Stimulated activated naive CD8-positive, alpha-beta T cell treated with anti-CD3 and anti-CD28 coated beads, Interleukin-15, Interleukin-2, amounts not matched to agents 100 ng/mL and 50 ng/mL, for 24 hours (primary cell): ENCODE measurements at regions not wholly inside any gene's neighbourhood (a gene's known extent, or its start where the extent isn't known, plus 50 kb on each side); places are given as distances from the start of the nearest gene placed in this dataset.

Source experiments
- H3K27ac Mint-ChIP-seq: one replicate; pipeline ENCODE4 v1.8.0; 2021; ENCODE audit warnings: mild to moderate bottlenecking, mixed read lengths
- H3K27me3 Mint-ChIP-seq: one replicate; pipeline ENCODE4 v1.8.0; 2021; ENCODE audit warnings: mixed read lengths
- H3K36me3 Mint-ChIP-seq: one replicate; pipeline ENCODE4 v1.8.0; 2021; ENCODE audit warnings: low read depth, mixed read lengths
- H3K4me1 Mint-ChIP-seq: one replicate; pipeline ENCODE4 v1.8.0; 2021; ENCODE audit warnings: low read depth, mixed read lengths
- H3K4me3 Mint-ChIP-seq: one replicate; pipeline ENCODE4 v1.8.0; 2021; ENCODE audit warnings: mild to moderate bottlenecking, mixed read lengths
- H3K9me3 Mint-ChIP-seq: one replicate; pipeline ENCODE4 v1.8.0; 2021; ENCODE audit warnings: mixed read lengths

- H3K36me3 Mint-ChIP-seq = no peaks in the 10 kb centered on the region
- no peaks in the 10 kb centered on the region for H3K9me3 Mint-ChIP-seq
- peaks cover 20% of the 10 kb centered on the region for H3K27me3 Mint-ChIP-seq
- H3K27ac Mint-ChIP-seq = no peak overlapping the region
- no peak overlapping the region for H3K4me3 Mint-ChIP-seq
- H3K4me1 Mint-ChIP-seq = peaks cover 6% of the 10 kb centered on the region
Observed at GRCh38 chr1:94723463-94723862, 96.7 kb upstream of the SLC44A3 start.

GRCh38 chr1:94722181-94722580 lies 98.0 kb upstream of the SLC44A3 start:
- Mint-ChIP-seq H3K36me3 (no peaks in the 10 kb centered on the region), H3K4me3 (no peak overlapping the region), H3K27ac (no peak overlapping the region), H3K27me3 (peaks cover 20% of the 10 kb centered on the region), H3K9me3 (no peaks in the 10 kb centered on the region), H3K4me1 (peaks cover 6% of the 10 kb centered on the region)

DNA sequence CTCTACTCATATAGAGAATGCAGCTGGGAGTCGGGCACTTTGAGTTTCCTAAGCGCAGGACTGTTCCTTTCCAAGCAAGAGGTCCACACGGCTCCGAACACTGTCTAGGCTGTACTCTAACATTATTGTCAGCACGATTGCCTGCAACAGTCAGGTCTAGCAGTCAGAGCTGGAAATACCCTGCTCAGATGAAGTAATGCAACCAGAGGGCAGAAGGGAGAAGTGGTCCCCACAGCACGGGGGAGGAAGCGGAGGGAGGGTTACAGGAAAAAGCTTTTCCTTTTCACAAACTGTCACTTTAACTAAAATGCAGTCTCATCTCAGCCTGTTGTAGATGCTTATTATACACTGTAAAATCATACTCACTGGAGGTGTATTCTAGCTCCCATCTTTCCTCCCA lies 98.9 kb upstream of the SLC44A3 start:
- H3K4me3 Mint-ChIP-seq = no peak overlapping the region
- peaks cover 20% of the 10 kb centered on the region for H3K27me3 Mint-ChIP-seq
- no peaks in the 10 kb centered on the region for H3K36me3 Mint-ChIP-seq
- no peaks in the 10 kb centered on the region for H3K9me3 Mint-ChIP-seq
- H3K4me1 Mint-ChIP-seq = peaks cover 6% of the 10 kb centered on the region
- no peak overlapping the region for H3K27ac Mint-ChIP-seq

- no peak overlapping the region for H3K27ac Mint-ChIP-seq
- no peaks in the 10 kb centered on the region for H3K36me3 Mint-ChIP-seq
Observed at GRCh38 chr1:94719926-94720793, 100.0 kb upstream of the SLC44A3 start.

GRCh38 chr1:94716965-94717364 lies 103.2 kb upstream of the SLC44A3 start:
- Mint-ChIP-seq H3K4me1 (peaks cover 12% of the 10 kb centered on the region), H3K27me3 (peaks cover 20% of the 10 kb centered on the region), H3K36me3 (no peaks in the 10 kb centered on the region), H3K4me3 (no peak overlapping the region), H3K9me3 (no peaks in the 10 kb centered on the region), H3K27ac (no peak overlapping the region)

More at GRCh38 chr1:94719926-94720793, 100.0 kb upstream of the SLC44A3 start:
- Mint-ChIP-seq H3K4me3 (no peak overlapping the region), H3K4me1 (peaks cover 6% of the 10 kb centered on the region), H3K9me3 (no peaks in the 10 kb centered on the region), H3K27me3 (peaks cover 25% of the 10 kb centered on the region)

DNA sequence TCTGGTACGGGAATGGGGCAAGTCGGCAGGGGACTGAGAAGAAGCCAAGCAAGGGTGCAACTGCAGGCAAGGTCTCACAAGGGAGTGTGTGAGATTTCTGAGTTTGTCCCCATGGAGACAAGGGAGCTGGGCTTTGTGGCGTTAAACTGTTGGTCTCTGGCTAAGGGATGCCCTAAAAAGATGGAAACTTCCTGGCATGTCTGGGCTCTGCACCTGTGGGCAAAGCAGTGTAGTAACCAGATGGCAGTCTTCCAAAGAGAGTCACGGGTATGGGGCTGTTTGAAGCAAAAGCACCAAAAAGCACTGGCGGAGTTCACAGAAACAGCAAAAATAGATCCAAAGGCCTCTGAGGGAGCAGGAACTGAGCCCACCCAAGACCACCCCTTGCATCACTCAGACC lies 104.8 kb upstream of the SLC44A3 start:
- peaks cover 11% of the 10 kb centered on the region for H3K27me3 Mint-ChIP-seq

DNA sequence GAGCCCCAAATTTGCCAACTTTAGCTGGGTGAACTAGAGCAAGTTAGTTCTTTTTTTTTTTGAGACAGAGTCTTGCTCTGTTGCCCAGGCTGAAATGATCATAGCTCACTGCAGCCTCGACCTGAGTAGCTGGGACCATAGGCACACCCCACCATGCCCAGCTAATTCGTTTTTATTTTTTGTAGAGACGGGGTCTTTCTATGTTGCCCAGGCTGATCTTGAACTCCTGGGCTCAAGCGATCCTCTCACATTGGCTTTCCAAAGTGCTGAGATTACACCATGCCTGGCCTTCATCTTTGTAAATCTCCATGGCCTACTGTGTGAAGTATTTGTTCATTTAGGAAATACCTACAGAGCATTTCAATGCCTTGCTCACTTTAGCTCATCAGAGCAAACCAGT lies 105.6 kb upstream of the SLC44A3 start:
- Mint-ChIP-seq H3K4me1 (peaks cover 6% of the 10 kb centered on the region), H3K27ac (no peak overlapping the region), H3K36me3 (no peaks in the 10 kb centered on the region), H3K27me3 (peaks cover 11% of the 10 kb centered on the region), H3K9me3 (no peaks in the 10 kb centered on the region), H3K4me3 (no peak overlapping the region)

More for the DNA sequence above, 104.8 kb upstream of the SLC44A3 start:
- no peak overlapping the region for H3K4me3 Mint-ChIP-seq
- no peaks in the 10 kb centered on the region for H3K9me3 Mint-ChIP-seq
- peaks cover 8% of the 10 kb centered on the region for H3K4me1 Mint-ChIP-seq
- H3K36me3 Mint-ChIP-seq = no peaks in the 10 kb centered on the region
- H3K27ac Mint-ChIP-seq = no peak overlapping the region

GRCh38 chr1:94714152-94714551 lies 106.0 kb upstream of the SLC44A3 start:
- Mint-ChIP-seq H3K27ac (no peak overlapping the region), H3K27me3 (peaks cover 10% of the 10 kb centered on the region), H3K9me3 (no peaks in the 10 kb centered on the region), H3K4me3 (no peak overlapping the region), H3K36me3 (no peaks in the 10 kb centered on the region), H3K4me1 (peaks cover 6% of the 10 kb centered on the region)

GRCh38 chr1:94713472-94714141 lies 106.5 kb upstream of the SLC44A3 start:
- Mint-ChIP-seq H3K36me3 (no peaks in the 10 kb centered on the region), H3K9me3 (no peaks in the 10 kb centered on the region), H3K4me3 (no peak overlapping the region), H3K27me3 (peaks cover 4% of the 10 kb centered on the region), H3K4me1 (peaks cover 6% of the 10 kb centered on the region), H3K27ac (no peak overlapping the region)

DNA sequence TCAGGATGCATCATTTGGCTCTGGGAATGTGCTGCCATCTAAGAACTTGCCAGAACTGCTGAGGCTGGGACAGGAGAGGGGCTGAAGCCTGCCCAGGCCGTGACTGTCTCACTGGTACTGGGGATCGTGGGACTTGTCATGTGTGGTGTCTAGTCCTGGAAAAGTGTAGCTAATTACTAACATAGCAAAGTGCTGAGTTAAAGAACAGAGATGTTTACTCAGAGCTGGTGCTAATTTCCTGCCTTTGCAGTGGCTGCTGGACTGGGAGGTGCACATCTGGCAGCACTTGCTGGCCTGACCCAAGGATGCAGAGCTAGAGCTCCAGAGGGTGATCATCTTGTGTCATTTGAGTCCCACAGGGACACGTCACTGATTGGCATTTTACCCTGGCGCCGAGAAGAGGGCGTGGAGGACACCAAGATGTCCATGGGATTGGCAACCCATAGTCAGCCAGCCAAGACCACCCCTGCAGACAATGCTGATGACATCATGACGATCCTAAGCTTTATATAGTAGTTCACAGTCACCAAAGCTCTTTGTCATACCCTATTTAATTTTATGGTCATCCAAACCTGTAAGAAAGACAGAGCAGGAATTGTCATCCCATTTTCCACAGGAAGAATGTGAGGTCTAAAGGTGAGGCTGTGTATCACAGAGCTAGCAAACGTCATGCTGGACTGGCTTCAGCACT lies 110.1 kb upstream of the SLC44A3 start:
- Mint-ChIP-seq H3K27me3 (no peaks in the 10 kb centered on the region), H3K4me3 (no peak overlapping the region), H3K9me3 (no peaks in the 10 kb centered on the region), H3K36me3 (no peaks in the 10 kb centered on the region), H3K27ac (no peak overlapping the region), H3K4me1 (peaks cover 6% of the 10 kb centered on the region)

DNA sequence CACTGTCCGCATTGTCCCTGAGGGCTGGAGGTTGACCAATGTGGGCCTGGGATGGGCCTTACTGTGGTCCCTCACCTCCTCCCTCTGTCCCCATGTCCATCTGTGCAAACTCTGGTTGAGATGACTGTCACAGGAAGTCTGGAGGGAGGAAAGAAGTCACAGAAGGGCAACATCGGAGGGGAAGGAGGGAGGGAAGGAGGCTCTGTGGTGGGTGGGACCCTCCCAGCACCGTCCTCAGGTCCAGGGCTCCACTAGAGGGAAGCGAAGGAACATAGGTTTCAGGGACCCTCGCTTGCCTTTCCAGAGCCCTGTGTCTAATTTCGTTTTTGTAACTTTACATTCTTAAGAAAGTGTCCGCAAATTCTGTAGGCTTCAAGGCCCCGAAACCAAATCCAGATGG lies 111.3 kb upstream of the SLC44A3 start:
- Mint-ChIP-seq H3K27me3 (no peaks in the 10 kb centered on the region), H3K36me3 (no peaks in the 10 kb centered on the region), H3K4me3 (no peak overlapping the region), H3K4me1 (peaks cover 6% of the 10 kb centered on the region), H3K9me3 (no peaks in the 10 kb centered on the region), H3K27ac (no peak overlapping the region)

DNA sequence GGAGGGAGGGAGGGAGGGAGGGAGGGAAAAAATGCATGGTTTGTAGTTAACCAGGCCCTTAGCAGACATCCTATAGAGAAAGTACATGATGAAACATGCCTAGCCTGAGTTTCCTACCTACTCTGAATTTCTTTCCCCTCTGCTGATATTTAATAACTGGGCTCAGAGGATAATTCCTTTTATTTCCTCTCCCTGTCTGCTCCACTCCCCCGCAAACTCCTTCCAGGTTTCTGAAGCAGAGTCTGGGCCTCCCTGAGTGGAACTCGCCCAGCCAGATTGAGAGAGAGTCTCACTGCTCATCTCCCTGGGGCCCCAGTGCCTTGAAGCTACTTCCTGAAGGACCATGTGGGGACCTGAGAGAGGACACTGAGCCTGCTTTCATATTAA lies 111.9 kb upstream of the SLC44A3 start:
- Mint-ChIP-seq H3K36me3 (no peaks in the 10 kb centered on the region), H3K27me3 (no peaks in the 10 kb centered on the region), H3K4me1 (peaks cover under 1% of the 10 kb centered on the region), H3K4me3 (no peak overlapping the region), H3K27ac (no peak overlapping the region), H3K9me3 (no peaks in the 10 kb centered on the region)

DNA sequence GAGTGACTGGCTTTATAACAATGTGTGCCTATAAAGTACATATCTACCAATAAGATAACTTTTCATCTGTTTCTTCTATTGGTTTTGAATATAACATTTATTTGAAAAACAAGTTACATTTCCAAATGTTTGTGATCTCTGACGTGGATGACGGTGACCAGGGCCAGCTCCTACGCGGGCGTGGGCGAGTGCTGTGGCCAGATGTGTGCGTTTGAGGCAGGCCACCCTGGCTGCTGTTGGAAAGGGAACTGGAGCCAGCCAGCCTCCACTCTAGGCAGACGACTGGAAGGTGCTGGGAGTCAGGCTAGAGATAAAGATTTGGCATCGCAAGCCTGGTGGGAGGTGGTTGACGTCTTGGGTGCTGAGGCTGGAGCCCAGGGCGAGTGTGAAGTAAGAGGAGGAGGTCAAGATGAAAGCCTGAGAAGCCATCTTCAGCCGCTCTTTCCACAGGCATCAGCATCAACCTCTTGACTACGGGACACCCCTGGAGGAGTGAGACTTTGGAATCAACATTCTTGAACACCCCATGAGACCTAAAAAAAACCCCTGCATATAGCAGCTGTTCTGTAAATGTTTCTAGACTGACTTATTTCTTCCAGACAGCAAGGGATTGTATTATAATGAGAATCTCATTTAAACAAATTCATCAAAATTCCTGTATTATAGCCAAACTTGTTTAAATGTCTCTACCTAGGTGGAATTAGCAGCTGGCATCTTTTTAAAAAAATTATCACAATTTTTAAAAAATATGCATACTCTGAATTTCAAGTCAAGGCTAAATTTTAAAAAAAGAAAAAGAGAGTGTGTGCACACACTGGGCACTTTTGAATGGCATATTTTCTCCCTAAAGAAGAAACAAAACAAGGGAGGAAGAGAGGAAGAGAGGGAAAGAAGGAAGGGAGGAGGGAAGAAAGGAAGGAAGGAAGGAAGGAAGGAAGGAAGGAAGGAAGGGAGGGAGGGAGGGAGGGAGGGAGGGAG lies 112.5 kb upstream of the SLC44A3 start:
- H3K36me3 Mint-ChIP-seq = no peaks in the 10 kb centered on the region
- no peaks in the 10 kb centered on the region for H3K27me3 Mint-ChIP-seq
- no peaks in the 10 kb centered on the region for H3K9me3 Mint-ChIP-seq
- no peaks in the 10 kb centered on the region for H3K4me1 Mint-ChIP-seq
- no peak overlapping the region for H3K4me3 Mint-ChIP-seq
- H3K27ac Mint-ChIP-seq = no peak overlapping the region

DNA sequence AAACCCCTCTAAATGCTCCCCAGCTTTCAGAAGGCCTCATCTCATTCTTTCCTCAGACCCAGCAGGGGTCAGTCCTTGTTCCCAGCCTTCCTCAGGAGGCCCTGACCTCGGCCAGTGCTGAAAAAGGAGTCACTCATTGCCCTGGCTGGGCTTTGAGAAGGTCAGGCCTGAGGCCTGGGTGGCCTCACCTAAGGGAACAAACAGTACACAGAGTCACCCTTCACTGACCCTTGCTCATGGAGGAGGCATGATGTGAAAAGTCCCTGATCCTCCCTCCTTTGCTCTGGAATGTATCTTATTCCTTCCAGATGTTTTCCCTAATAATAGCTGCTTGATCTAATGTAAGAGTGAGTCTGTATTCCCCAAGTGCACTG lies 117.7 kb upstream of the SLC44A3 start:
- Mint-ChIP-seq H3K9me3 (no peaks in the 10 kb centered on the region), H3K27me3 (no peaks in the 10 kb centered on the region), H3K36me3 (no peaks in the 10 kb centered on the region), H3K4me1 (no peaks in the 10 kb centered on the region), H3K4me3 (no peak overlapping the region), H3K27ac (no peak overlapping the region)
